ENCODE measurements at regions not wholly inside any gene's neighbourhood (a gene's known extent, or its start where the extent isn't known, plus 50 kb on each side); places are given as distances from the start of the nearest gene placed in this dataset.
A peak's percentile ranks its signal among the peaks of the same experiment; 100 is the strongest.

GRCh38 chr1:244150071-244150470 is 99.0 kb downstream of the ZBTB18 start:
- Histone ChIP-seq H3K4me1 (ENCODE audit: insufficient read depth, low read length) (no peaks in the 10 kb centered on the region), H3K9ac (ENCODE audit: low read length) (no peak overlapping the region), H3K27me3 (ENCODE audit: insufficient read depth, low read length) (no peaks in the 10 kb centered on the region), H4K20me1 (ENCODE audit: insufficient read depth, low read length) (no peaks in the 10 kb centered on the region), H3K9me3 (ENCODE audit: insufficient read depth, low read depth, low read length) (no peaks in the 10 kb centered on the region), H3K4me2 (ENCODE audit: low read length) (no peak overlapping the region), H3K27ac (ENCODE audit: low read depth, low read length) (no peak overlapping the region), H3K79me2 (ENCODE audit: insufficient read depth, low read length) (no peaks in the 10 kb centered on the region), H2AFZ (ENCODE audit: low read depth, low read length) (no peak overlapping the region), H3K4me3 (ENCODE audit: insufficient read depth, low read depth, low read length) (no peak overlapping the region), H3K36me3 (ENCODE audit: insufficient read depth, low read length) (no peaks in the 10 kb centered on the region)
- Mint-ChIP-seq H3K27me3 (ENCODE audit: low read depth, unreplicated experiment) (peaks cover 8% of the 10 kb centered on the region), H3K27ac (ENCODE audit: unreplicated experiment) (peak overlapping the region; percentile 18), H3K4me3 (ENCODE audit: unreplicated experiment) (no peak overlapping the region), H3K9me3 (ENCODE audit: unreplicated experiment) (no peaks in the 10 kb centered on the region), H3K4me1 (ENCODE audit: low read depth, unreplicated experiment) (no peaks in the 10 kb centered on the region), H3K36me3 (ENCODE audit: low read depth, unreplicated experiment) (no peaks in the 10 kb centered on the region)
- DNase-seq (ENCODE audit: low read depth) (no peak), FAIRE-seq (no peak)
- no peak for TF ChIP-seq EZH2 (IDR thresholded peaks at IDR 0.05; ENCODE audit: insufficient read depth, low read length)
- TF ChIP-seq CTCF (IDR thresholded peaks at IDR 0.05; ENCODE audit: insufficient read depth, low read depth, low read length): no peak

DNA sequence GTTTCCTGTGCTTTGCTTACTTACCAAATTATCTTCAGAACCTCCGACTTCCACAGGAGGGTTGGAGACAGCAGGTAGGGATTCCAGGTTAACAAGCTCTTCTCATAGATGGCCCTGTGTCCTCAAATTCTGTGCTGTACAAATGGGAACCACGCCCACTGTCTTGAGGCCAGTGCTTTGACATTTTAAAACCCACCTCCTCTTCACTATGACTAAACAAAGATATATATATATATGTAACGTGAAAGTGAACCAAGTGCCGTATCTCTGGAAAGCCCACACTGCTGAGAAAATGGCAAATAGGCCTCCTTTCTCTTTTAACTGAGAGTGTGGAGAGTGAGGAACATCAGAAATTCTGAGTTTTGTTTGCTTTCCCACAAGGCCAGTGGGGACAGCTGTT is 99.6 kb downstream of the ZBTB18 start:
- H3K79me2 ChIP-seq (ENCODE audit: insufficient read depth, low read length): no peaks in the 10 kb centered on the region
- FAIRE-seq (no peak), DNase-seq (ENCODE audit: low read depth) (no peak)
- H3K27me3 Mint-ChIP-seq (ENCODE audit: low read depth, unreplicated experiment): peaks cover 8% of the 10 kb centered on the region
- no peak overlapping the region for H3K4me3 Mint-ChIP-seq (ENCODE audit: unreplicated experiment)
- no peak overlapping the region for H3K27ac Mint-ChIP-seq (ENCODE audit: unreplicated experiment)
- H3K4me2 ChIP-seq (ENCODE audit: low read length): no peak overlapping the region
- H4K20me1 ChIP-seq (ENCODE audit: insufficient read depth, low read length): no peaks in the 10 kb centered on the region
- no peak overlapping the region for H3K4me3 ChIP-seq (ENCODE audit: insufficient read depth, low read depth, low read length)
- no peaks in the 10 kb centered on the region for H3K36me3 ChIP-seq (ENCODE audit: insufficient read depth, low read length)
- no peak overlapping the region for H3K27ac ChIP-seq (ENCODE audit: low read depth, low read length)
- H3K36me3 Mint-ChIP-seq (ENCODE audit: low read depth, unreplicated experiment): no peaks in the 10 kb centered on the region
- no peak overlapping the region for H3K9ac ChIP-seq (ENCODE audit: low read length)
- H3K27me3 ChIP-seq (ENCODE audit: insufficient read depth, low read length): no peaks in the 10 kb centered on the region
- no peaks in the 10 kb centered on the region for H3K4me1 Mint-ChIP-seq (ENCODE audit: low read depth, unreplicated experiment)
- no peak overlapping the region for H2AFZ ChIP-seq (ENCODE audit: low read depth, low read length)
- H3K9me3 Mint-ChIP-seq (ENCODE audit: unreplicated experiment): no peaks in the 10 kb centered on the region
- TF ChIP-seq CTCF (IDR thresholded peaks at IDR 0.05; ENCODE audit: insufficient read depth, low read depth, low read length) (no peak), EZH2 (IDR thresholded peaks at IDR 0.05; ENCODE audit: insufficient read depth, low read length) (no peak)
- H3K4me1 ChIP-seq (ENCODE audit: insufficient read depth, low read length): no peaks in the 10 kb centered on the region
- no peaks in the 10 kb centered on the region for H3K9me3 ChIP-seq (ENCODE audit: insufficient read depth, low read depth, low read length)

GRCh38 chr1:244151537-244151936 is 100.5 kb downstream of the ZBTB18 start:
- H3K27me3 ChIP-seq (ENCODE audit: insufficient read depth, low read length): no peaks in the 10 kb centered on the region
- DNase-seq (ENCODE audit: low read depth) (no peak), FAIRE-seq (no peak)
- H3K27ac ChIP-seq (ENCODE audit: low read depth, low read length): no peak overlapping the region
- Mint-ChIP-seq H3K4me3 (ENCODE audit: unreplicated experiment) (no peak overlapping the region), H3K27me3 (ENCODE audit: low read depth, unreplicated experiment) (peaks cover 11% of the 10 kb centered on the region), H3K4me1 (ENCODE audit: low read depth, unreplicated experiment) (no peaks in the 10 kb centered on the region), H3K36me3 (ENCODE audit: low read depth, unreplicated experiment) (no peaks in the 10 kb centered on the region), H3K9me3 (ENCODE audit: unreplicated experiment) (no peaks in the 10 kb centered on the region), H3K27ac (ENCODE audit: unreplicated experiment) (no peak overlapping the region)
- H3K4me2 ChIP-seq (ENCODE audit: low read length): no peak overlapping the region
- TF ChIP-seq EZH2 (IDR thresholded peaks at IDR 0.05; ENCODE audit: insufficient read depth, low read length) (no peak), CTCF (IDR thresholded peaks at IDR 0.05; ENCODE audit: insufficient read depth, low read depth, low read length) (no peak)
- no peaks in the 10 kb centered on the region for H3K4me1 ChIP-seq (ENCODE audit: insufficient read depth, low read length)
- no peak overlapping the region for H2AFZ ChIP-seq (ENCODE audit: low read depth, low read length)
- H3K9me3 ChIP-seq (ENCODE audit: insufficient read depth, low read depth, low read length): no peaks in the 10 kb centered on the region
- H4K20me1 ChIP-seq (ENCODE audit: insufficient read depth, low read length): no peaks in the 10 kb centered on the region
- no peaks in the 10 kb centered on the region for H3K79me2 ChIP-seq (ENCODE audit: insufficient read depth, low read length)
- no peaks in the 10 kb centered on the region for H3K36me3 ChIP-seq (ENCODE audit: insufficient read depth, low read length)
- no peak overlapping the region for H3K4me3 ChIP-seq (ENCODE audit: insufficient read depth, low read depth, low read length)
- no peak overlapping the region for H3K9ac ChIP-seq (ENCODE audit: low read length)
